HG03175 (cell line): ENCODE measurements at regions not wholly inside any gene's neighbourhood (a gene's known extent, or its start where the extent isn't known, plus 50 kb on each side); places are given as distances from the start of the nearest gene placed in this dataset.

Experiments used
- ATAC-seq: cut with Tn5 transposase; IDR thresholded peaks from one replicate; pipeline ENCODE4 v1.9.1; 2021; ENCODE audit warnings: mild to moderate bottlenecking, moderate library complexity; ENCODE audit not compliant: unreplicated experiment

GRCh38 chr10:117632406-117632805 is 89.9 kb downstream of the EMX2 start:
- ATAC-seq: no peak

- ATAC-seq: no peak
These were observed 93.3 kb downstream of the EMX2 start for GRCh38 chr10:117635826-117636225.

GRCh38 chr10:117638200-117638599 is 95.7 kb downstream of the EMX2 start:
- no peak for ATAC-seq

GRCh38 chr10:117638664-117639200 is 96.2 kb downstream of the EMX2 start:
- ATAC-seq: no peak

GRCh38 chr10:117640406-117640805 is 97.9 kb downstream of the EMX2 start:
- ATAC-seq: no peak

GRCh38 chr10:117646718-117647117 is 104.2 kb downstream of the EMX2 start:
- ATAC-seq: no peak

- no peak for ATAC-seq
These were observed 104.8 kb downstream of the EMX2 start for GRCh38 chr10:117647306-117647705.

GRCh38 chr10:117651121-117651520 is 108.6 kb downstream of the EMX2 start:
- no peak for ATAC-seq

GRCh38 chr10:117652228-117653169 is 110.0 kb downstream of the EMX2 start:
- peak; percentile 16 for ATAC-seq

GRCh38 chr10:117653170-117653515 is 110.6 kb downstream of the EMX2 start:
- ATAC-seq: peak; percentile 81

- no peak for ATAC-seq
These were observed 111.6 kb downstream of the EMX2 start for GRCh38 chr10:117654105-117654504.

GRCh38 chr10:117656385-117657367 is 114.1 kb downstream of the EMX2 start:
- peak; percentile 87 for ATAC-seq

GRCh38 chr10:117661316-117661715 is 118.8 kb downstream of the EMX2 start:
- no peak for ATAC-seq

GRCh38 chr10:117662126-117662525 is 119.6 kb downstream of the EMX2 start:
- no peak for ATAC-seq

- ATAC-seq: no peak
These were observed 120.4 kb downstream of the EMX2 start for GRCh38 chr10:117662751-117663540.

GRCh38 chr10:117663750-117664149 is 121.2 kb downstream of the EMX2 start:
- ATAC-seq: peak; percentile 99

- ATAC-seq: no peak
These were observed 121.7 kb downstream of the EMX2 start for GRCh38 chr10:117664288-117664687.

GRCh38 chr10:117666166-117666565 is 123.6 kb downstream of the EMX2 start:
- no peak for ATAC-seq

- no peak for ATAC-seq
These were observed 124.4 kb downstream of the EMX2 start for GRCh38 chr10:117666965-117667364.

- ATAC-seq: no peak
These were observed 125.3 kb downstream of the EMX2 start for GRCh38 chr10:117667831-117668230.
